HG03095 (cell line): ENCODE measurements at regions not wholly inside any gene's neighbourhood (a gene's known extent, or its start where the extent isn't known, plus 50 kb on each side); places are given as distances from the start of the nearest gene placed in this dataset.
"Not testable (repeated sequence)": the region's sequence is repeated elsewhere in the genome, so short reads cannot be mapped to it uniquely, and the experiment has no call there.

ENCODE experiments used
- ATAC-seq: cut with Tn5 transposase; IDR thresholded peaks from one replicate; pipeline ENCODE4 v1.9.1; 2021; ENCODE audit warnings: moderate library complexity; ENCODE audit not compliant: unreplicated experiment

GRCh38 chr5:119299242-119299614 lies 56.6 kb upstream of the TNFAIP8 start:
- ATAC-seq = not testable (repeated sequence)

DNA sequence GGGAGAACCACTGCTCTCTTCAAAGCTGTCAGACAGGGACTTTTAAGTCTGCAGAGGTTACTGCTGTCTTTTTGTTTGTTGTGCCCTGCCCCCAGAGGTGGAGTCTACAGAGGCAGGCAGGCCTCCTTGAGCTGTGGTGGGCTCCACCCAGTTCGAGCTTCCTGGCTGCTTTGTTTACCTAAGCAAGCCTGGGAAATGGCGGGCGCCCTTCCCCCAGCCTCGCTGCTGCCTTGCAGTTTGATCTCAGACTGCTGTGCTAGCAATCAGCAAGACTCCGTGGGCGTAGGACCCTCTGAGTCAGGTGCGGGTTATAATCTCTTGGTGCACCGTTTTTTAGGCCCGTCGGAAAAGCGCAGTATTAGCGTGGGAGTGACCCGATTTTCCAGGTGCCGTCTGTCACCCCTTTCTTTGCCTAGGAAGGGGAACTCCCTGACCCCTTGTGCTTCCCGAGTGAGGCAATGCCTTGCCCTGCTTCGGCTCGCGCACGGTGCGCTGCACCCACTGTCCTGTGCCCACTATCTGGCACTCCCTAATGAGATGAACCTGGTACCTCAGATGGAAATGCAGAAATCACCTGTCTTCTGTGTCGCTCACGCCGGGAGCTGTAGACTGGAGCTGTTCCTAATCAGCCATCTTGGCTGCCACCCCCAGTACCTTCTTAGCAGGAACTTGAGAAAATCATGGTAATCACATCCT lies 56.1 kb upstream of the TNFAIP8 start:
- not testable (repeated sequence) for ATAC-seq

DNA sequence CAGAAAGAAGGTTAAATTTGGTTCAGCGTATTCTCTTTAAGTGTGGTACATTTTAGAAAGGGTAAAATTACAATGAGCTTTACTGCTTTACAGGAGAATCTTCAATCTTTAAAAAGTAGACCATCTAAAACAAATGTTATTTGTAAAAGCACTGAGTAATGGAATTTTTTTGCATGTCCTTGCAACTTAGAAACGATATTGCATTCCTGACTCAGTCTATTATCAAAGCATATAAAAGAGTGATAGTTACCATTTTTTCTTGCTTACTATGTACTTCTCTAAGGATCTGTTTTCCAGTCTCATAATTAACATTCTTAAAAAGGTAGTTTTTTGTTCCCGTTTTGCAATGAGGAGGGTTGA lies 55.5 kb upstream of the TNFAIP8 start:
- no peak for ATAC-seq

DNA sequence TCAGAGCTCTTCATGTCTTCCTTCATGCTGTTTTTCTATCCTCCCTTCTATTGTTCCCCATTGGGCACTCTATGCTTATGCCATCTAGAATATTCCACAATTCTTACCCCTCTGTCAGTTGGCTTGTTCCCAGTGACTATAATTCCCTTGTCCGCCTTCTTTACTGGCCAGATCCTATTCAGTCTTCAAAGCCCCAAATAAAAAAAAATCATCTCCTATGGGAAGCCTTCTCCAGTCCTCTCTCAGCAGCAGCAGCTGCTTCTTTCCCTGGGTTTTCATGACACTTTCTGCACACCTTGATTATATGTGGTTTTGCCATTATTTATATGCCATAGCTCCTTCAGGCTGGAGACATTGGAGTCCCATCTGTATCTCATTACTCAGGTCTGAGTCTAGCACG lies 54.6 kb upstream of the TNFAIP8 start:
- no peak for ATAC-seq

DNA sequence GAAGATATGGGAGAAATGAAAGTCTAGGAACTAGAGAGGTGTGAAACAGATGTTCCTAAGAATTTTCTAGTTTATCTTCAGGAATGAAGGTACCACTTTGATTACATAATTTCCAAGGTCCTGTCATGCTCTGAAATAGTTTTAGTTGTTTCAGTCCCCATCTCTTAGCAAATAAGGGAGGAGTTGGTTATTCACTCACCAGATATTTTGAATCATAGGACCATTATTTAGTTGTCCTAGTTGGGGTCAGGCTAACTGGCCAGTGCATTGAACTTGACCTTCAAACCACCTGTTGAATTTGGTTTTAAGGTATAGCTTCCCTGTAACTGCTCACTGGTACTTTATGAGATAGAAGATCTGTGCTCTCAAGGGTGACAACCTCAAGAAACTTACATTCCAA lies 53.9 kb upstream of the TNFAIP8 start:
- ATAC-seq = no peak

GRCh38 chr5:119302449-119302848 lies 53.4 kb upstream of the TNFAIP8 start:
- ATAC-seq = no peak

DNA sequence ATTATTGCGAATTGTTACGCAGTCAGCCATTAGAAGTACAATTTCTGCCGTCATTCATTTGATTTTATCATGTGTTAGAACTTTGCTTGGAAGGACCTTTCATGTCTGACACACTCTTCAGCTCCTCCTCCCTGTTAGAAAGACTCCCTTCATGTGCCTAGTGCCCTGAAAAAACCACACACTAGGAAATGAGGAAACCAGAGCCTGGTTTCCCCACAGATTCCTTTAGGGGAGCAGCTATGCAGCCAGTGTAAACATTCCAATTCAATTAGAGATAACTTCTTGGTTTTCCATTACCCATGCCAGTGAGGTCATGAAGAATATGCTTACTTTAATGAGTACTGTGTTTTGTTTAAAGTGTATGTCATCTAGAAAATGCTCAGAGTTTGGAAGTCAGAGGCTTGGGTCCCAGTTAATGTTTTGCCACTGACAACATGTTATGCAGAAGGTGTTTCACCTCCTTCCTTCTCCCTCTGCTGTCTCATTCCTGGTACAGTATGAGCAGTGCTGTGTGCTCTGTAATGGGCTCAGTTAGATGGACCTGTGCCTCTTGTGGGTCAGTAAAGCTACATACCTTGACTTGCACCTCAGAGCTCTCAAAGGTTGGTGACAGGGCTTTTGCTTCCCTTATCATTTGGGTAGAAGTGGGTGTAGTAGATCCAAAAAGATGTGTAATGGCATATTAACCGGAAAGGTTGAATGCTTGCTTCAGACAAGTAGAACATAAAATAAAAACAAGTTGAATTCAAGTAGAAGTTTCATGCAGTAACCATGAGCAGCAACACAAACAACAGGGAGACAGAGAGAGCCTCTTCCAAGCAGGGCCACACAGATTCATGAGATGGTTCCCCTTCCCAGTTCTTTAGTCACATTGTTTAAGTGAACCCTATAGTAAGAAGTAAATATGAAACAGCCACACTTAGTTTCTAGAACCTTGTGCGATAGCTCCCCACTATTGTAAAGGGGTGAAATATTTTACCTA lies 52.6 kb upstream of the TNFAIP8 start:
- peak; percentile 59 for ATAC-seq

DNA sequence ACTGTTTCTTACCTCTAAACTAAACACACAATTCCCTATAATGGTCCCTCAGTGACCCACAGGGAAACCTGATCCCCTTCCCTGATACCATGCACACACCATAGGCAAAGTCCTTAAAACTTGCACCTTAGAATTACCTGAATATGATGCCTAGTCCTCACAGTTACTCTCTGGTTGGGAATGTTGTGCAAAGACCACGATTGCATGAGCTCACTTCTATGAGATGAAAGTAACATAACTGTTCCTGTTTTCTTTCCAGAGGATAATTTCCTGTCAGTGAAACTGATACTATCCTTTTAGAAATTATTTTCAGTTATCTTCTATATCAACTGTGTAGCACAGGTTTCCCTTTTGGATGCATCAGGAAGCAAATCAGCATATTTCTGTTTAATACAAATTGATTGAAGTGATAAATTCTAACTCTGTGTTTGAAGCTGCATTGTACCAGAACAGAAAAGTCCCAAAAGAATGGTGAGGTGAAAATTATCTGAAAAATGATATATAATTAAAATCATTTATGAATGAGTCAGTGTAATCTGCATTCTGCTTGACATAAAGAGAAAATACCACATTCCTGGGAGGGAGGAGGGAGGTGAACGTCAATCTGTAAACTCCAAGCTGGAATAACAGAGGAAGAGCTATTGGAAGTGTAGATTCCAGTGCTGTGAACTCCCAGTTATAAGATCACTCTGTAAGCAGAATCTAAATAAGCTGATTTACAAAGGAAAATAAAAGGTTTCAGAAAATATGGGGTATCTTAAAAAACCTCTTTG lies 51.2 kb upstream of the TNFAIP8 start:
- ATAC-seq = no peak
